ENCODE measurements at regions not wholly inside any gene's neighbourhood (a gene's known extent, or its start where the extent isn't known, plus 50 kb on each side); places are given as distances from the start of the nearest gene placed in this dataset.

GRCh38 chr2:57372237-57372984, 674.2 kb upstream of the VRK2 start:
- CTCF ChIA-PET (ENCODE audit: partially characterized antibody), result interaction anchor here (0.7 kb wide), 1 partner anchor 125 kb away, joined by 4 read pairs; no protein-coding TSS in a partner anchor
- Histone ChIP-seq H3K79me2 (ENCODE audit: control insufficient read depth in 1 of 2, insufficient read depth in 2 of 2, low read length in 2 of 2) (no peaks in the 10 kb centered on the region), H4K20me1 (replicated peaks in 1 of 2; ENCODE audit: control insufficient read depth in 1 of 2, insufficient read depth in 2 of 2, low read length in 2 of 2) (no peaks in the 10 kb centered on the region), H3K4me2 (ENCODE audit: insufficient read depth in 1 of 2, low read depth in 2 of 2, low read length in 2 of 2) (no peak overlapping the region), H2BK120ac (replicated peaks; ENCODE audit: low read depth, low read length) (no peak overlapping the region), H4K5ac (ENCODE audit: insufficient read length, low read depth, low read length) (no peak overlapping the region), H3K23me2 (ENCODE audit: low read depth, low read length) (no peaks in the 10 kb centered on the region), H3K36me3 (ENCODE audit: control insufficient read depth in 2 of 4, insufficient read depth in 4 of 4, low read length in 3 of 4) (no peaks in the 10 kb centered on the region), H3K4me1 (replicated peaks in 1 of 4; ENCODE audit: control insufficient read depth in 3 of 4, insufficient read depth in 4 of 4, low read length in 3 of 4) (no peaks in the 10 kb centered on the region), H3K4me3 (ENCODE audit: extremely low read depth in 1 of 4, insufficient read depth in 2 of 4, low read depth in 3 of 4, low read length in 4 of 4) (no peak overlapping the region), H3K23ac (ENCODE audit: insufficient read length) (no peak overlapping the region), H2AK5ac (ENCODE audit: low read depth, low read length) (no peak overlapping the region), H2BK20ac (ENCODE audit: low read length) (no peak overlapping the region), H3K14ac (ENCODE audit: insufficient read length) (no peak overlapping the region), H4K8ac (ENCODE audit: extremely low read depth, insufficient read depth, low read length) (no peak overlapping the region), H3K56ac (replicated peaks; ENCODE audit: insufficient read length, low read depth, low read length) (no peak overlapping the region), H3K4ac (replicated peaks; ENCODE audit: insufficient read length, low read depth, low read length) (no peak overlapping the region), H2BK5ac (ENCODE audit: low read depth, low read length) (no peak overlapping the region), H2BK12ac (ENCODE audit: low read depth, low read length) (no peak overlapping the region), H3K9me3 (ENCODE audit: insufficient read depth in 2 of 2, low read depth in 1 of 2, low read length in 1 of 2) (no peaks in the 10 kb centered on the region), H3K9ac (replicated peaks in 1 of 4; ENCODE audit: extremely low read depth in 1 of 4, low read depth in 3 of 4, low read length in 3 of 4) (no peak overlapping the region), H3K79me1 (ENCODE audit: low read depth, low read length) (no peaks in the 10 kb centered on the region), H3K18ac (ENCODE audit: extremely low read depth, low read length) (no peak overlapping the region), H3K27me3 (replicated peaks in 1 of 4; ENCODE audit: control insufficient read depth in 3 of 4, extremely low read depth in 1 of 4, insufficient read depth in 3 of 4, low read length in 3 of 4) (no peaks in the 10 kb centered on the region), H2AFZ (ENCODE audit: low read length) (no peak overlapping the region), H4K91ac (replicated peaks; ENCODE audit: insufficient read length, low read length) (no peak overlapping the region), H2BK15ac (ENCODE audit: low read length) (no peak overlapping the region), H3K27ac (ENCODE audit: low read depth, low read length) (no peak overlapping the region)
- DNase-seq (ENCODE audit: low read depth in 1 of 2, low spot score in 2 of 2) (no peak), FAIRE-seq (no peak)
- POLR2A ChIA-PET (ENCODE audit: partially characterized antibody), result no interaction called here
- TF ChIP-seq PHF8 (conservative IDR thresholded peaks at IDR 0.05; ENCODE audit: low read depth, low read length), result no peak
- TF ChIP-seq RBBP5 (IDR thresholded peaks at IDR 0.05; ENCODE audit: borderline replicate concordance, low read depth, low read length), result no peak
- 83% methylated on average over 2 of the region's 2 CpGs; no CpG with 5 or more reads in 1 of the 2 experiments for WGBS, 2 experiments (ENCODE audit: extremely low coverage in 1 of 2, insufficient coverage in 1 of 2, insufficient read length in 1 of 2, insufficient replicate concordance in 2 of 2, low coverage in 1 of 2, low lambda C conversion rate in 2 of 2, missing lambda C conversion rate in 1 of 2)

Measured in H1 (cell line).